GM12865 (cell line): ENCODE measurements at regions not wholly inside any gene's neighbourhood (a gene's known extent, or its start where the extent isn't known, plus 50 kb on each side); places are given as distances from the start of the nearest gene placed in this dataset.

ENCODE experiments used
- DNase-seq: peaks from one replicate; pipeline ENCODE4 v3.0.0; 2010; ENCODE audit warnings: low read depth
- H3K4me3 ChIP-seq: 2 replicates; pipeline ENCODE4 v1.5.1; 2011; ENCODE audit warnings: mild to moderate bottlenecking, low read depth, low read length, control low read depth
- TF ChIP-seq, protein P1 (sequence below): IDR thresholded peaks from 2 replicates; pipeline ENCODE4 v1.5.1; 2011; ENCODE audit warnings: low read length, control low read depth, low read depth, inconsistent platforms; ENCODE audit not compliant: insufficient read depth; ENCODE audit errors: missing control alignments

DNA sequence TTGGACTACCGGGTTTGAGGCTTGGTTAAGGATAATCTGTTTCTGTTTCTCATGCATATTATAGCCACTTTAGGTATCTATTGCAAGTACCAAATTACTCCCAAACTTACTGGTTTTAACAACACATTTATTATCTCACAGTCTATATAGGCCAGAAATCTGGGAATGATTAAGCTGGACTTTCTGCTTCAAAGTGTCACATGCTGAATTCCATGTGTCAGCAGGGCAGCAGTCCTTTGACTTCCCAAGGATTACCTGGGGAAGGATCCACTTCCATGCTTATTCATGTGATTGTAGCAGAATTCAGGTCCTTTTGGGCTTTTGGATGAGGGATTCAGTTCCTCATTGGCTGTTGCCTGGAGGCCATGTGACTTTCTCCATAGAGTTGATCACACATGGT is 349.0 kb upstream of the TRAM1L1 start:
- no peak overlapping the region for H3K4me3 ChIP-seq
- TF ChIP-seq, protein P1, sequence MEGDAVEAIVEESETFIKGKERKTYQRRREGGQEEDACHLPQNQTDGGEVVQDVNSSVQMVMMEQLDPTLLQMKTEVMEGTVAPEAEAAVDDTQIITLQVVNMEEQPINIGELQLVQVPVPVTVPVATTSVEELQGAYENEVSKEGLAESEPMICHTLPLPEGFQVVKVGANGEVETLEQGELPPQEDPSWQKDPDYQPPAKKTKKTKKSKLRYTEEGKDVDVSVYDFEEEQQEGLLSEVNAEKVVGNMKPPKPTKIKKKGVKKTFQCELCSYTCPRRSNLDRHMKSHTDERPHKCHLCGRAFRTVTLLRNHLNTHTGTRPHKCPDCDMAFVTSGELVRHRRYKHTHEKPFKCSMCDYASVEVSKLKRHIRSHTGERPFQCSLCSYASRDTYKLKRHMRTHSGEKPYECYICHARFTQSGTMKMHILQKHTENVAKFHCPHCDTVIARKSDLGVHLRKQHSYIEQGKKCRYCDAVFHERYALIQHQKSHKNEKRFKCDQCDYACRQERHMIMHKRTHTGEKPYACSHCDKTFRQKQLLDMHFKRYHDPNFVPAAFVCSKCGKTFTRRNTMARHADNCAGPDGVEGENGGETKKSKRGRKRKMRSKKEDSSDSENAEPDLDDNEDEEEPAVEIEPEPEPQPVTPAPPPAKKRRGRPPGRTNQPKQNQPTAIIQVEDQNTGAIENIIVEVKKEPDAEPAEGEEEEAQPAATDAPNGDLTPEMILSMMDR = no peak
- no peak for DNase-seq

DNA sequence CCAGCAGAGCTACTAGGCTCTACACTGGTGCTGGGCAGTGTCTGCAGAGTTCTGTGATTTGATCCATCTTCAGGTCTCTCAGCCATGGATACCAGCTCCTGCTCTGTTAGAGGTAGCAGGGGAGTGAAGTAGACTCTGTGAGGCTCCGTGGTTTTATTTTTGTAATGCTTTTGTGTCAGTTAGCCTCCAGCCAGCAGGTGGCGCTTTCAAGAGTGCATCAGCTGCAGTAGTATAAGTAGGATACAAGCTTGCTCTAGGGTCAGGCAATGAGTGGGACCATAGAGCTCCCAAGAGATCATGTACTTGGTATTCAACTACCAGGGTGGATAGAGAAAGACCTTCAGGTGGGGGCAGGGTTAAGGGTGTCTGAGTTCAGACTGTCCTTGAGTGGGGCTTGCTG is 362.5 kb upstream of the TRAM1L1 start:
- TF ChIP-seq, protein P1 = peak; percentile 48
- H3K4me3 ChIP-seq = no peak overlapping the region
- peak; percentile 48 for DNase-seq

DNA sequence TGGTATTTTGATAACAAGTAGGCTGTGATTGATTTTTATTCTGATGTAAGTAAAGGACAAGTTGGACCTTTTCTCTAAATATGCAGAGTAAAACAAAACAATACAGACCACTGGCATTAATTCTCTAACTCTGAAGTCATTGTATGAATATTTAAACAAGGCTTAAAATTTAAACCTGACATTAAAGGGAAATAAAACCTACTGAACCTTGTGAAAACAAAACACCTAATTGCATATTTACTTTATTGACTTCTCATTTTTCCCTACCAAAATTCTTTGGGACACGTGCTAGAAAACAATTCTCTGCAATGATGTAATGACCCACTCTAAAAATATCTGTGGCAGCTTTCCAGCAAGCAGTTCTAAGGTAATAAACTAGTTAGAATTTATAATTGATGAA is 369.7 kb upstream of the TRAM1L1 start:
- DNase-seq = no peak
- TF ChIP-seq, protein P1 = no peak
- H3K4me3 ChIP-seq = no peak overlapping the region

DNA sequence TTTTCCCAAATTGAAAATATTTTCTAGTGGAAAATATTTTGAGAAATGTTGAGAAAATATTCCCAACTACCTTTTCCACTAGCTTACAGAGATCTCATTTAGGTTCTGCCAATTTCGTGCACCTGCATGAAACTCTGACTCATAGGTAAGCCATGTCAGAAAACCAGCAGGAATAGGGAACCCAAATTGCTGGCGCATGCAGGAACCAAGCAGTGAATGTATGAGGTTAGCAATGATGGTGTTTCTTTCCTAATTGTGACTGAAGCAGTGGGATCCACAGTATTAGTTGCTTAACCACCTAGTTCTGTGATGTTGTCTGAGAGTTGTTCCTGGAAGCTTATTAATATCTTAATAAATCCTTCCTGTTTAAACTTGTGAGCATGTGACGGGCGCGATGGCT is 381.0 kb upstream of the TRAM1L1 start:
- no peak for DNase-seq
- H3K4me3 ChIP-seq = no peak overlapping the region
- TF ChIP-seq, protein P1 = no peak

- H3K4me3 ChIP-seq = no peak overlapping the region
- TF ChIP-seq, protein P1 = no peak
- DNase-seq = no peak
These were observed 382.0 kb upstream of the TRAM1L1 start for GRCh38 chr4:117467404-117467803.

- TF ChIP-seq, protein P1 = no peak
- no peak overlapping the region for H3K4me3 ChIP-seq
- no peak for DNase-seq
These were observed 389.6 kb upstream of the TRAM1L1 start for GRCh38 chr4:117474987-117475386.

- no peak for DNase-seq
- TF ChIP-seq, protein P1 = no peak
- no peak overlapping the region for H3K4me3 ChIP-seq
These were observed 392.5 kb upstream of the TRAM1L1 start for GRCh38 chr4:117477925-117478324.
